Fibroblast of peridontal ligament (primary cell): ENCODE measurements at regions not wholly inside any gene's neighbourhood (a gene's known extent, or its start where the extent isn't known, plus 50 kb on each side); places are given as distances from the start of the nearest gene placed in this dataset.

Experiments used
- DNase-seq: peaks from one replicate; pipeline ENCODE4 v3.0.0-alpha.2; 2010; ENCODE audit errors: extremely low read depth

- peak; percentile 99 for DNase-seq
Measured at GRCh38 chr6:44012078-44012493, 115.2 kb downstream of the MRPL14 start.

GRCh38 chr6:44011350-44011920 is 115.8 kb downstream of the MRPL14 start:
- no peak for DNase-seq

DNA sequence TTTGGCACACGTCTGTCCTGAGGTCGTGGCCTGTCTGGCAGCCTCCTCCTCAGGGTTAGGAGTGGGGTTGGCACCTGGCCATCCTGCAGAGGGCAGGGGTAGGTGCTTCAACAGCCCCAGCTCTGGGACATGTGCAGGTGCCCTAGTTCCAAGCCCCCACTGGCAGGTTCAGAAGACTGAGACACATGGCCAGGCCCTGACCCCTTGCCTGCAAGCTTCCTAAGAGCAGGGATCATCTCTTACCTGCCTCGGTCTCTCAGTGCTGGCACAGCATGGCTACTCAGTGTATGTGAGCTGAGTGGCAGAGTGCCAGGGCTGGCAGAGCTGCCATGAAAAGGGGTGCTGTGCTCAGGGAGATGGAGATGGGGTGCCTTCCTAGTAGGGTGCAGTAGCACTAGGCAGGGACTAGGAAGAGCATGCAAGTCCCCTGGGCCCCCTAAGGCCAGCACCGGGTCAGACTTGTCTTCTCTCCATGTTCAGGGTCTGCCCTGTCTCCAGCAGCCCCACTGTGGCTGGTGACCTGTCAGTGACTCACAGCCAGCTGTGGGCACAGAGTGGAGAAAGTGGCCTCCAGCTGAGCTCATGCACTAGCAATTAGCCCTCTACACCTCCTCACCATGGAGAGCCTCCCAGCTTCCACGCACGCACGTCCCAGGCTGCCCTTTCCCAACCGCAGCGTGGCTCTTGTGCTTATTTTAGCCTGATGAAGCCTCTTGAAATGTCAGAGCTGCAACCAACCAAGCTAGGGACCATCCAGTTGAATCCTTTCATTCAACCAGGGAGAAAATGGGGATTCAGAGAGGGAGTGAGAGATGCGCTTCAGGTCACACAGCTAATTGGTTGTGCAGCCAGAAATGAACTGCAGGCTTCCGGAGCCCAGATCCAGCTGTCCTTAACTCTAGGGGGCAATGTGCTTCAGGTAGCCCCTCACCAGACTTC is 116.6 kb downstream of the MRPL14 start:
- peak; percentile 99 for DNase-seq

GRCh38 chr6:44009425-44010321 is 117.6 kb downstream of the MRPL14 start:
- peak; percentile 16 for DNase-seq

DNA sequence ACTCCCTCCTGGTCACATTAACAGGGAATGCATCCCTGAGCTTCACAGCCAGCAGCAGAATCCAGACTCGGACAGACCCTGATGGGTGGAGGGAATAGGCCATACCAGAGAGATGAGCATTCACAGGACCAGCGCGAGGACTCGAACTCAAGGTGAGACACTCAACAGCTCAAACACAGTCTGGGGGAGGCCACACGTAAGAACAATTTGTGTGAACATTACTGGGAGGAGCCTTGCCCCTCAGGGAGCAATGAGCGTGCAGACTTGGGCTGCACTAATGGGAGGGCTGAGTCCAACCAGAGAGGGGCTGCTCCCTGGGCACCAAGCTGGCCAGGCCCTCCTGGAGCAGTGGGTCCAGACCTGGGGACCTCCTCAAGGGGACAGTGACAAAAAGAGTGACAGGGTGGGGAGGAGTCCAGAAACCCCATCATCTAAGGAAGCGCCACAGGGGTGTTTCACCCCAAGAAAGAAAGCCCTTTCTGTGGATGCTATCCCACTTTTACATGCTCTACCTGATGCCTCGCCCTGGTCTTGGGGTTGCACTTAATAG is 118.4 kb downstream of the MRPL14 start:
- DNase-seq: no peak

- DNase-seq: no peak
Measured at GRCh38 chr6:44007818-44008621, 119.2 kb downstream of the MRPL14 start.

- no peak for DNase-seq
Measured at GRCh38 chr6:44006872-44007303, 120.4 kb downstream of the MRPL14 start.

GRCh38 chr6:44006123-44006871 is 121.0 kb downstream of the MRPL14 start:
- peak; percentile 43 for DNase-seq

DNA sequence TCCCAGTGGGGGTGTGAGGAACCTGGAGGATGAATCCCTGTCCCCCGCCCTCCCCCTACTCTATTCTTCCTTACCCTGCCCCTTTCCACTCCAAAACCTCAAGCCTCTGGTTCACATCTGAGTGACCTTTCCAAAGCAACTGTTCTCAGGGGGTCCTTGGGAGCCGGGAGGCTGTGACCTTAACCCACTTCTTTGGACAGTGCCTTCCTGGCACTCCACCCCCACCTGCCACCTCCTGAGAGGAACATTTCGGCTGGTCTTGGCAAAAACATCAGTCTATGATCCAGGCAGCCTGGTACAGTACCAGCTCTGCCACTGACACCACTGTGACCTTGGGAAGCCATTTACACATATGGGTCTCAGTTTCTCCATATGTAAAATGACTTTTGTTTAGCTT is 121.7 kb downstream of the MRPL14 start:
- DNase-seq: no peak

DNA sequence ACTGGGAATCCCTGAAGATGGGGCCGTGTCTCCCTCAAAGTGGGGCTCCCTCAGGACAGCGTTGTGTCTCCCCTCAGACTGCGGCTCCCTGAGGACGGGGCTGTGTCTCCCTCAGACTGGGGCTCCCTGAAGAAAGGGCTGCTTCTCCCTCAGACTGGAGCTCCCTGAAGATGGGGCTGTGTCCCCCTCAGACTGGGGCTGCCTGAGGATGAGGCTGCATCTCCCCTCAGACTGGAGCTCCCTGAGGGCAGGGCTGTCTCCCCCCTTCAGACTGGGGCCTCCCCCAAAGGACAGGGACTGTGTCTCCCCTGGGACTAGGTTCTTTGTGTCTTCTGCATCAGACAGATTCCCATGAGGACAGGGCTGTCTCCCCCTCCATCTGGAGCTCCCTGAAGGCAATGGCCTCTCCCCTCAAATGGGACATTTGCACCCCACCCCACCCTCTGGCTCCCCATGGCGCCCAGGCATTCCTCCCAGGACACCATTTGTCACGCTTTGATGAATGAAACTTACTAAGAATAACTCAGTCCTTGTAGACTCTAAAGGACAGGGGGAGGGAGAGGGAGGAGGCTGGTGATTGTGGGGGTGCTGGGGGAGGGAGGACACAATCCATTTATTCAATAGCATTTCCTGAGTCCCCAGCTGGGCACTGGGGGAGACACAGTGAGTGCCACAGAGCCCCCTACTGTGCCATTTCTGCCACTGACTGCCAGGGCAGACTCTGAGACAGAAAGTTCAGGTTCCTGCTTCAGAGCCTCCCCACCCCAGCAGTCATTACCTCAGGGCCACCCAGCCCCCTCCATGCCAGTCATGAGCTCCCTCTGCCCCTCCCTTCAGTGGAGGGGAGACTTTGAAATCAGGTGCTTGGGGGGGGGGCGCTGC is 122.4 kb downstream of the MRPL14 start:
- peak; percentile 39 for DNase-seq

- DNase-seq: peak; percentile 12
Measured at GRCh38 chr6:44004136-44004535, 123.1 kb downstream of the MRPL14 start.

DNA sequence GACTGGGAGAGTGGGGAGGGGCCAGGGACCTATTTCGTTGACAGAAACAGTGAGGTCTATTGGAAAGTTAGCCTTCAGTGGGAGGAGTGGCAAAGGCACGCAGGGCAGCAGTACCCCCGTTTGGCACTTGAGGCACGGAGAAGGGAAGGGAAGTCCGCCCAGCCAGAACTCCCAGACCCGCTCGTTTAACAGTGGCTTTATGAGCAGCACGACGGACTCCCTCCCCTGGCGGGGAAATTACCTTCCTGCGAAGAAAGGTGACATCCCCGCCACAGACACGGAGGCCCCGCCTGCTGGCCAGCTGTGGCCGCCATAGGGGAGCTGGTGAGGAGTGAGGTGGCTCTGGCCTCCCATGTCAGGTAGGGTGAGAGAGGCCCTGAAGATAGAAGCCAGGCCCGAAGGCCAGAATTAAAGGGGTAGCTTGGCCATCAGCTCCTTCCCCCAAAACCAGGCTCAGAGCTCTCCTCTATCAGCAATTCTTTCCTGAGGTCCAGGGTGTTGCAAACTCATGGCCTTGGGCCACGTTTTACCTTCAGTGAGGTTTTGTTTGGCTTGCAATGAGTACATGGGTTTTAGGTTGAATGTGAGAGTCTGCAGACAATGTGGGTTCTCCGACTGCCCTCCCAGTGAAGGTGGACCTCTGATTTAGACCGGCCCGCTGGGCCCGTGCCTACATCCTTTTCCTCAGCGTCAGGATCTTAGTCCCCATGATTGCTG is 123.7 kb downstream of the MRPL14 start:
- no peak for DNase-seq

- DNase-seq: no peak
Measured at GRCh38 chr6:44002593-44003344, 124.5 kb downstream of the MRPL14 start.

DNA sequence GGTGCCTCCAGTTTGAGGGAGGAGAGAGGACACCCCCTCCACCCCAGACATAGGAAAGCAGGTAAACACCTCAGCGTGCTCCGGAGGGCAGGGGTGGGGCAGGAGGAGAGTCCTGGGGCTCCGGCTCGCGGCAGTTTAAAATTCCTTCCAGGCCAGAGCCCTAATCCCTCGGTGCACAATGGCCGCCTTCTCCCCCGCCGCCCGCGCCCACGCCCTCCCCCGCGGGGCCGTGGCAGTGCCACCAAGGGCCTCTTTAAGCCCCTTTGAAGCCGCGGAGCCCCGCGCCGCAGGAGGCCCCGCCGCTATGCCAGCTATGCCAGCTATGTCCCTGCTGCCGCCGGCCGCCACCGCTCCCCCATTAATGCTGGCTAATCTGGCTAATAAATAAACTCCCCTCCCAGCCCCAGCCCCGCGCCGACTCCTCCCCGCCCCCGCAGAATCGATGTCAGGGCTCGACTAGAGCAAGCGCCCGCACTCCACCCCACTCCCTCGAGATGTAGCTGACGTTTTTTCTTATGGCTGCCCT is 125.1 kb downstream of the MRPL14 start:
- no peak for DNase-seq

DNA sequence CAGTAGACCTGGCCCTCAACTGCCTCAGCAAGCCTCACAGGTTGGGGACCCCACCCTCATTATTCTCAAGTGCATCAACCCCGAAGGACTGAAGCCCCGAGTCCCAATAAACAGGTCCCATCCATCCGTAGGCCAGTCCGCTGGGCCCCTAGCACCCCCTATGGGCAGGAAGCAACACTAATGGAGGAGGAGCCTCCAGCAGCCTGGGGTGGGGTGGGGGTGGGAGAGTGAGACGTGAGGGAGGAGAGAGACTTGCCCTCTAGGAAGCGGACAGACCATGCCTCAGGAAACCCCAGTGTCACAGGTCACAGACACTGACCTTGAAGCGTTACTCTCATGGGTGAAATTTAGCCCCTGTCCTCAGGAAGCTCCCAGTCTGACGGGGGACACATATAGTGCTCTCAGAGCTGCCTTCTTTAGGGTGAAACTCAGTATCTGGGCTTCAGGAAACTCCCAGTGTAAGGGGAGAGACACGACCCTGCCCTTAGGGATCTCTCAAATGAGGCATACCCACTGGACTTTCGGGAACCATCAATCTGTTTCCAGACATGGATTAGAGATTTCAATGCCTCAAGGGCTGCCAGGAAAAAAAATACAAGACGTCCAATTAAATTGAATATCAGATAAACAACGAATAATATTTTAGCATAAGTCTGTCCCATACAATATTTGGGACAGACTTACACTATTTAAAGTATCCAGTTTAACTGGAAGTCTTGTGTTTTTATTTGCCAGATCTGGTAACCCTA is 125.8 kb downstream of the MRPL14 start:
- DNase-seq: no peak

DNA sequence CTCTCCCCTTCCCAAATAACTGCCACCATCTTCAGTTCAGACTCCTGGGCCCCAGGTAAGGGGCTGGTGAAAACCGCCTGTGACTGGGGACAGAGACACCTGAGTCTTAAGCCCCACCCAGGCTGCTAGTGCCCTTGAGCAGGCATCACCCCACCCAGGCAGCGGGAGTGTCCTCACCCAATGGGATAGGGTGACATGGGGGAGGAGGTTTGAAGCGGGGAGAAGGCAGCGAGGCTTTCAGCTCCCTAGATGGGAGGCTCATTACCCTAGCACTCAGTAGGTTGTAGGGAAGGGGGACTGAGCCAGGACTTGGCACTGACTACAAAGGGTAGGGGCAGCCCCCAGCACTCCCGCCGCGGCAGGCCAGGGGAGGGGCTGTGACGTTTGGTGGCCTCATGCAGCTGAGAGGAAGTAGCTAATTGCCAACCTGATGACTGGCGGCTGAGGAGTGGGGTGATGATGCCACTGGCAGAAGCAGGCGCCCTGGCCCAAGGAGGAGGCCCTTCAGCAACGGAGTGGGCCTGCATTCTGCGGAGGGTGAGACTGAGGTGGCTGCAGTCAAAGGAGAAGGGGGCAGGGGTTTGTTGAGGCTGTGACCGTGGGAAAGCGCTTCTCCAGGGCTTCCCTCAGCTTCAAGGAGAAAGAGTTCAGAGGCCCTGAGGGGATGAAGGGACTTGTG is 126.9 kb downstream of the MRPL14 start:
- no peak for DNase-seq
